ENCODE measurements at regions not wholly inside any gene's neighbourhood (a gene's known extent, or its start where the extent isn't known, plus 50 kb on each side); places are given as distances from the start of the nearest gene placed in this dataset.
"Not testable (repeated sequence)": the region's sequence is repeated elsewhere in the genome, so short reads cannot be mapped to it uniquely, and the experiment has no call there.

DNA sequence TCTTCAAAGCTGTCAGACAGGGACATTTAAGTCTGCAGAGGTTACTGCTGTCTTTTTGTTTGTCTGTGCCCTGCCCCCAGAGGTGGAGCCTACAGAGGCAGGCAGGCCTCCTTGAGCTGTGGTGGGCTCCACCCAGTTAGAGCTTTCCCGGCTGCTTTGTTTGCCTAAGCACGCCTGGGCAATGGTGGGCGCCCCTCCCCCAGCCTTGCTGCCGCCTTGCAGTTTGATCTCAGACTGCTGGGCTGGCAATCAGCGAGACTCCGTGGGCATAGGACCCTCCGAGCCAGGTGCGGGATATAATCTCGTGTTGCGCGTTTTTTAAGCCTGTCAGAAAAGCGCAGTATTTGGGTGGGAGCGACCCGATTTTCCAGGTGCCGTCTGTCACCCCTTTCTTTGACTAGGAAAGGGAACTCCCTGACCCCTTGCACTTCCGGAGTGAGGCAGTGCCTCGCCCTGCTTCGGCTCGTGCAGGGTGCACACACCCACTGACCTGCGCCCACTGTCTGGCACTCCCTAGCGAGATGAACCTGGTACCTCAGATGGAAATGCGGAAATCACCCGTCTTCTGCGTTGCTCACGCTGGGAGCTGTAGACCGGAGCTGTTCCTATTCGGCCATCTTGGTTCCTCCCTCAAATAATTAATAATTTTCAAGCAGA lies 1131.5 kb upstream of the ADGRL4 start:
- not testable (repeated sequence) for DNase-seq (ENCODE audit: low read depth, low spot score)

DNA sequence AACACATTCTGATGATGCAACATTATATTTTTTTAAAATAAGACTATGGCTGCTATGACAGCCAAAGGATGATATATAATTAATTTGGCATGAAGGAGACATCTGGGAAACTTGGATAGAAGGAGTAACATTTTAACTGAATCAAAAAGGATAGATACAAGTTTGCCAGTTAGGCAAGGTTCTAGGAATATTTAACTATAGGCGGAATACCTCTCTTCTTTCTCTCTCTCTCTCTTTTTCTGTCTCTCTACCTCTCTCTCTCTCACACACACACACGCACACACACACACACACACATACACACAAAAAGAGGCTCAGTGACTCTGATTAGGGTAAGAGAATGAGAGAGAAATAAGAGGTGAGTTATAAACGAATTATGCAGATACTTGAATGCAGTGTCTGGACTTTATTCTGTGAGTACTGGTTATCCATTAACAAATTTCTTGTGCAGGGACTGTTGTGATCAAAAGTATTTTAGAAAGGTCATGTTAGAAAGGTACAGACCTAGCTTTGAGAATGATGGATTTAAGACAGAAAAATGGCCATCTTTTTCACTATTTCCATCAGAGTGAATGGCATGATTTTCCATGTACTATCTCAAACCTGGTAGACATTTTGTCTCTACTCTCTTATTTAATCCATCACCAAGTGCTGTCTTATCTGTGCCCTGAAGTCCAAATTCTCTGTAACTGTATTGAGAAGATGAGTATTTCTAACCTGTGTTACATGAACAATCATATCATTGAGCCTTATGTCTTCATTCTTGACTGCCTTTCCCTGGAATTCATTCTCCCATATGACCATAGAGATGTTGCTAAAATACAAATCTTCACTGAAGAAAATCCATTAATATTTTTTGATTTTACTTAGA lies 1106.9 kb upstream of the ADGRL4 start:
- no peak for DNase-seq (ENCODE audit: low read depth, low spot score)

DNA sequence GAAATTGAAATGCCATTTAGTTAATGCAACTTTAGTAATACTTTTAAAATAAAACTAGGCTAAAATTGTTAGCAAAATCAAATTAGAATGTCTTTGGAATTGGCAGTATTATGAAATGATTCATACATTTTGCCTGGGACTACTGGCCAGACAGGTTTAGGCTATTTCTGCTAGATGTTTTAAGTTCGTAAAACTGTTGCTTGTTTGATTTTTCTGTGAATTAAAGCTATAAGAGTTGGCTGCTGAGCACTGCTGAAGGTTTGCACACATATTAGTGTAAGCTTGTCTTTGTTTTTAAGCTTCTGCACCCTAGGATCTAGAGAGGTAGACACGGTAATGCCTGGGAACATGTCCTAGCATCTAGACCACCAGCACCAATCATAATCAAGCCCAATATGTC lies 1094.6 kb upstream of the ADGRL4 start:
- DNase-seq (ENCODE audit: low read depth, low spot score), result no peak

DNA sequence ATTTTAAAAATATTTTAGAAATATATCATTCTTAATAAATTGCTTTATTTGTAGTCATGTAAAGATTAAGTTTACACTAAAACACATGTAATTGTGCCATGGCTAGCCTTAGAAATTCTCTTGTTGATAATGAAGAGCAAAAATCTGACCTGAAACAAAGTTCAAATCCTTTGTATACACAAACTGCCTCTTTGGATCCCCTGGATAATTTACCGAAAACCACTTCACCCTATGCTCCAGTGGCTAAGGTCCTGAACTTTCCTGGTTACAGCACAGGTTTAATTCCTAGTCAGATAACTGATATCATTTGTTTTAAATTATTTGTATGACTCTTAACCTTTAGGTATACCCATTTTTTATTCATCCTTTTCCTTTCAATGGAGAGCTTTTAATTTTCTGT lies 1093.2 kb upstream of the ADGRL4 start:
- no peak for DNase-seq (ENCODE audit: low read depth, low spot score)

DNA sequence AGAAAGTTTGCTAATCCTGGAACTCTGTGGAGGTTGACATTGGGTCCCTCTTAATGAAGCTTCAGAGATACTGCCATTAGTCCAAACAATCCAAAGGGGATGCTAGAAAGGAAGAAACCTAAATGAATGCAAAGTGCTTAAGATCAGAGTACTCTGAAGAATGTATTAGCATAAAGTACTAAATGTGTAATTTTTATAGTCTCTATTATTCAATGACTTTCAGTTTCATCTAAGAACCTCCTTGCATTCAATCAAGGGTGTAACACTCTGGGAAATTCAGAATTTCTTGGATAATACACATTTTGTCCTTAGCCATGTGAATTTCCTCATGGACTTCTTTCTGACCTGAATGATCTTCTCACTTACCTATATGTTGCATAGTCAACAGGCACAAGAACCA lies 1078.5 kb upstream of the ADGRL4 start:
- DNase-seq (ENCODE audit: low read depth, low spot score), result no peak

DNA sequence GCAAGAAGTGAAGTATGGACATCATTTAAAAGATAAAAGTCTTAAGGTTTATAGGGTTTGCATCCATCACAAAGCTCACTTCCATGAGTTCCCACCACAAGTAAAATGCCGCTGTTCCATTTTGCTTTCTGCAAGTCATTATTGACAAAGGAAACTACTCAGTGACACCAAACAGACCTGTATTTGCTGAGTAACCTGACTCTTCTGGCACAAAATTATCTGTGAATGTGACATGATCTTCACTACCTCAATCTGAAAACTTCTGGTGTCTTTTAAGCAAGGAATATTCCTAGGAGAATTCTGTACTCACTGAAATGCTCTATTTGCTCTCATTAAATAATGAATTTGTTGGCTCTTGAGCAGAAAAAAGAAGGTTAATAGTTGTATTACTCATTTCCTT lies 1077.4 kb upstream of the ADGRL4 start:
- DNase-seq (ENCODE audit: low read depth, low spot score), result no peak

DNA sequence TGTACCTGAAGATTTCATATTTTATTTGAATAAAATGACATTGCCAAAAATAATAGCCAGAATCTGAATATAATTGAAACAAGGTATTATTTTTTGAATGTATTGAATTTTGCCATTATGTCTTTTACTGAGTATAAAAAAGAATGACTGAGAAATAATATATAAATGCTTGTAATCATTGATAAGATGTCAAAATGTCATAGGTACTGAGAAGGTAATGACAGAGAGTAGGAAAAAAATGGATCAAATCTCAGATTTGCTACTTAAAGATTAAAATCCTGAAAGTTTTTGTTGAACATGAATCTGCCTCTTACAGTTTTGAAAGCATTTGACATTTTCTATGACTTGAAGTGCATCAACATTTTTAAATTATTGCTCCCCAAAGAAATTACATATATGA lies 1069.9 kb upstream of the ADGRL4 start:
- no peak for DNase-seq (ENCODE audit: low read depth, low spot score)

DNA sequence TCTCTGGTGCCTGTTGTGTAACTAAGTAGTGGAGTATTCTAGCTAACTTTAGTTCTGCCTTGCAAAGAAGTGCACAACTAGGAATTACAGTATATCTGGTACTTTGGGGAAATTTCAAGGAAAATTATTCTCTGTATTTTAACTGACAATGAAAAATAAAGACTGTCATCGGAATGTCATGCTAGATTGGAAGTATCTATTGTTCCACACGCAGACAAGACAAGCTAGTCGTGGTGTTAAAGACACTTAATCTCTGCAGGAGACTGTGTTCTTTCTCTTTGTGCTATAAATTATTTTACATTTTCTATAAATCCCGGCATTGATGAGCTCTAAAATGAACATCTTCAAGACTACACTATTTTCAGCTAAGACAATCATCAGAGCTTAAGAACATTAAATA lies 1068.8 kb upstream of the ADGRL4 start:
- no peak for DNase-seq (ENCODE audit: low read depth, low spot score)

DNA sequence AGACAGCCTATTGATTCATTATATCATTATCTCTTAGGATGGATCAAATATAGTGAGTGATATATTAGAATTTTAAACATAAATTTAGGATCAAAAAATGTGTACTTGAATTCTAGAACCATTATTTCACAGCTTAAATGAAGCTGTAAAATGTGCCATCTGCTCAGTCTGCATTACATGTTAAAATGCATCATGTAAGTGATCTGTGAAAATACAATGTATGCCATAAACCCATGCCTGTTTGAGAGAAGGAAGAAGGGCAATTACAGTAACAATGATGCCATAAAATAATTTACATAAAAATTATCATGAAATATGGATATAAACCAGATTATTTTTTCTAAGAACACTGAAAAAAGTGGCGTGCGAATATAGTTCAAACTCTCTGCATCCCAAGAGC lies 1066.0 kb upstream of the ADGRL4 start:
- no peak for DNase-seq (ENCODE audit: low read depth, low spot score)

DNA sequence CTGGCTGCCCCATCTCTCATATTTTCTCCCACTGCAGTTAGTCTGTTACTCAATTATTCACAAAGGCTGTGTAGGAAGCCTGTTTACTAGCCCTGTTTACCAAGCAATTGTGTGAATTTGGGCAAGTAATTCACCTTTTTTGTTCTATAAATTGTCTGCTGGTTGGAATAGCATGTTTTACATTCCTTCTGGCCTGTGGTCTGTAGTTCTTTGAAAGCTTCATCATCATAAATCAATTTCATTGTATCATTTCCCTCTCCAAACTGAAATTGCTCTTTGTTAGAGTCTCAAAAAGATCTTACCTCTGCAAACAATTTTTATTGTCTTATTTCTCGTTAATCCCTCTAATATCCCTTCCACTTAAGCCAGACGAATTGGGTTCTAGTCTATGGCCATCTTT lies 1059.5 kb upstream of the ADGRL4 start:
- DNase-seq (ENCODE audit: low read depth, low spot score), result no peak

DNA sequence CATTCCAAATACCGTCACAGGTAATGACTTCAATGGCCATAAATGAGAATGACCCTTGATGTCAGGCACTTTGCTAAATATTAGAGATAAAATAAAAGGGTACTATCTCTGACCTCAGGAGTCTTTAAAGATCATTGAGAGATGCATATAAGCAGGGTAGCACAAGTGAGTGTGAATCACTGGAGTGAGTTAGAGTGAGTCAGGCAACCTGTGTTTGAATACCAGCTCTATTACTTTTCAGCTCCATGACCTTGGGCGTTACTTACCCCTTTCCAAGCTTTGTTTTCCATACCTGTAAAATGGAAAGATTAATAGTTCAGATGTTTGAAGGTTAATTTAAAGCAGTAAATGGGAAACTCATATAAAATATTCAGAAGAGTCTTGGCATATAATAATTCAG lies 1058.0 kb upstream of the ADGRL4 start:
- no peak for DNase-seq (ENCODE audit: low read depth, low spot score)

DNA sequence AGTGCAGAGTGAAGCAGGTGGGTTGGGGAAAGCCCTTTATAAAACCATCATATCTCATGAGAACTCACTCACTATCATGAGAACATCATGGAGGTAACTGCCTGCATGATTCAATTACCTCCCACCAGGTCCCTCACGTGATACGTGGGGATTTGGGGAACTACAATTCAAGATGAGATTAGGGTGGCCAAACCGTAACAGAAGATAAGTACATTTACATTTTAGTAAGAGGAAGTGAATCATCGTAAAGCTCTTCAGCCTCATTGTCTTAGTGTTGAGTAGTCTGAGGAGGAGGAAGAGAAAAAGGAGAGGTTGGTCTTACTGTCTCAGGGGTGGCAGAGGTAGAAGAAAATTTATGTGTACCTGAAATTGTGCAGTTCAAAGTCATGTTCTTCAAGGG lies 1053.4 kb upstream of the ADGRL4 start:
- DNase-seq (ENCODE audit: low read depth, low spot score), result no peak

DNA sequence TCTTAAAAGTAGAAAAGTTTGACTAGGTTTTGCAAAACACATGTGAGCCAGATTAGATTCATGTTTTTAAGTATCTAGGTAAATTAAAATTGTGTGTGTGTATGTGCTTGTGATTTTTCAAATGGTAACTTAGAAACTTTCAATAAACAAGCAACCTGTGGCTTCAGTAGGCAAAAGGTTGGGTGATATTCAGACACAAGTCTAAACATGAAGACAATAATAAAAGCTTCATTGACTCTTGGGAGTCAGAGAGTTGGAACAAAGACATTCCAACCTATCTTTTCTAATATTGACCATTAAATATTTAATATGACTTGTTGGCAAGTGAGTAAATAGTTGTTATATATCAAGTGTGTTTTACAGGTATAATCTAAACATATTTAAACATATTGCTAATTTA lies 1049.6 kb upstream of the ADGRL4 start:
- DNase-seq (ENCODE audit: low read depth, low spot score), result no peak

DNA sequence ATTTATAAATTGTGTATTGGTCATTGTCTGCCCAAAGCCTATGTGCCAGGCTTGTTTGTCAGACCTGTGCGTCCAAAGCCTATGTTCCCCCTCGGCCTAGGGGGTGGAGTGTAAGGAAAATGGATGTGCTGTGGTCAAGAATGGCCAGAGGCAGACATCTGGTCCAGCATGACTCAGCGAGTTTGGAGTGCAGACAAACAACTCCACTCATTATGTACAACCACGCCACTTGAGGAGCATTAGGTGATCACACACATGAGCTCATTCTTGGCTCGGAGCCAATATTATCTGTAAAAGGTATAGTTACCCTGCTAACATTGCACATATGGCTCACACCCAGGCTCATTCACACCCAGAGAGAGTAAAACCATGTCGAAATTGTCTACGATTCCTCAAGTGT lies 1047.6 kb upstream of the ADGRL4 start:
- DNase-seq (ENCODE audit: low read depth, low spot score), result no peak

DNA sequence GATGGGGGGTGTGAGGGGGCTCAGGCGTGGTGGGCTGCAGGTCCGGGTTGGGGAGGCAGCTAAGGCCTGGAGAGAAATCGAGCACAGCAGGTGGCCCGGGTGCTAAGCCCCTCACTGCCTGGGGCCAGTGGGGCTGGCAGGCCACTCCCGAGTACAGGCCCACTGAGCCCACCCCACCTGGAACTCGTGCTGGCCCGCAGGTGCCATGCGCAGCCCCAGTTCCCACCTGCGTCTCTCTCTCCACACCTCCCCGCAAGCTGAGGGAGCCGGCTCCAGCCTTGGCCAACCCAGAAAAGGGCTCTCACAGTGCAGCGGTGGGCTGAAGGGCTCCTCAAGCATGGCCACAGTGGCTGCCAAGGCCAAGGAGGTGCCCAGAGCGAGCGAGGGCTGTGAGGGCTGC lies 1047.1 kb upstream of the ADGRL4 start:
- no peak for DNase-seq (ENCODE audit: low read depth, low spot score)

DNA sequence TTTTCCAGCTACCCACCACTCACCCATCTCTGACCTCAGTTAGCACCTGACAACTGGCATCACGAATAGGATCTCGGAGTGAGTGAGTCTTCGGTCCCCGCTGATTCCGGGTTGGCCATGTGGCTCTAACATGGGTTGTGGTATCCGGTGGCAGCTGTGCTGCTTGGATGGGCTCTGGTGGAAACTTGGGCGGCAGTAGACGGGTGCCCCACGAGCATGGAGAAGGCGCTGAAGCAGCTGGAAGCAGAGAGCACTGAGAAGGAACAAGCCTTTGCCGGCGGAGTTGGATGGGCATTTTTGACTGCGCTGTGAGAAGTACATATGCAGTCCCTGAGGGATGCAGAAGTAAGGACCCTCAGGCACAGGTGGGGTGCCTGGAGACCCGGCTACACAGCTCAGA lies 1044.0 kb upstream of the ADGRL4 start:
- DNase-seq (ENCODE audit: low read depth, low spot score), result no peak

DNA sequence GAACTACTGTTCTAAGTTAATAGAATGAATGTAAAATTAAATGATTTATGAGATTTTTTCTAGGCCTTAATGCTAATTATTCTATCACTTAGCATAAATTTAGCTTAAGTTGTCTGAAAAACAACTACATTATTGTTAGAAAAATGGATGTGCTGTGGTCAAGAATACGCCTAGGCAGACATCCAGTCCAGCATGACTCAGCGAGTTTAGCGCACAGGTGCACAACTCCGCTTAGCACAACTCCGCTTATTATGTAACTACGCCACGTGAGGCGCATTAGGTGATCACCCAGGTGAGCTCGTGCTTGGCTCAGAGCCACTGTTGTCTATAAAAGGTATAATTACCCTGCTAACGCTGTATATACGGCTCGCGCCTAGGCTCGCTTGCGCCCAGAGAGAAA lies 1043.6 kb upstream of the ADGRL4 start:
- no peak for DNase-seq (ENCODE audit: low read depth, low spot score)

DNA sequence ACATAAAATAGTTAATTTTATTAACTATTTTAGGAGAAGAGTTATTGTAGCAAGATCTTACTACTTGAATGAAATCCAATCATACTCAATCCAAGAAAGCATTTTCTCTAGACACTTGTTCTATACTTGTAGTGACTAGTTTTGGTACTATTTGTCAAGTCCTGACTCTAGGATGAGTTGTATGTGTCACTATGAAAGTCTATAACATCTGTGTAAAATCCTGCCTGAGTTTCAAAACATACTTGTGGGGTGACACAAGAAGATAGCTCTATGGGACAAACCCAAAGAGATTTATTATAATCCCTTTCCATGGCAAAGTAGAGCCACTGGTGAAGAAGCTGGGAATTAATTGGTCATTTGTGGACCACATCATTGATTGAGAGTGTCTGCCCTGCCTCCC lies 1042.2 kb upstream of the ADGRL4 start:
- no peak for DNase-seq (ENCODE audit: low read depth, low spot score)

DNA sequence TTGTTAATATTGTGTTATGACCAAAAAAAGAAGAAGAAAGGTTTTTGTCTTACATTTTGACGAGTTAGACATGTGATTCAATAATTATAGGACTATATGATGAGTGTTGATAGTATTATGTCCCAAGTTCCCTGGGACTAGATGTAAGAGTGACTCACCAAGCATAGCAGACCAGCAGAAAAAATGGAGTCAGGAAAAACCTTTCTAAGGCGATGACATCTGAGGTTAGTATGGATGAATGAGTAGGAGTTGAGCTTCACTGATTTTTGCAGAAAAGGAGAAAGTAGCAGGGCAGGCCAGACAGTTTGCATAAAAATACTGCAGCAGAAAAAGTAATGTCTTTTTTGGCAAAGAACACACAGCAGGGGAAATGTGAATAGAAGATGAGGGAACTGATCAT lies 1041.3 kb upstream of the ADGRL4 start:
- DNase-seq (ENCODE audit: low read depth, low spot score), result no peak

DNA sequence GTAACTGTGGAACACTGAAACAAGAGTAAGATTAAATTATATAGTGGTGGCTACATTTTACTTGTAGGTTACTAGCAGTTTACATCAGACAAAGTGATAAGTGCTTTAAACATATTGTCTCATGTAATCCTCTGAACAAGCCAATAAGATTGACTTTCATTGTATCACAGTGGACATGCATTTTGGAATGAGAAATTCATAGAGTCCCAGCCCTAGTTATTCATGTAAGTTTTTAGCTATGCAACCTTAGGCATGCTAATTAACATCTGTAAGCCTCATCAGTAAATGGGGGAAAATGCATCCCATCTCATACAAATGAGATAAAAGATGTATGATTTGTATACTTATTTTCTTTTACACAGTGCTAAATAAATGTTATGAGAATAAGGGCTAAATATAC lies 1038.1 kb upstream of the ADGRL4 start:
- DNase-seq (ENCODE audit: low read depth, low spot score), result no peak

DNA sequence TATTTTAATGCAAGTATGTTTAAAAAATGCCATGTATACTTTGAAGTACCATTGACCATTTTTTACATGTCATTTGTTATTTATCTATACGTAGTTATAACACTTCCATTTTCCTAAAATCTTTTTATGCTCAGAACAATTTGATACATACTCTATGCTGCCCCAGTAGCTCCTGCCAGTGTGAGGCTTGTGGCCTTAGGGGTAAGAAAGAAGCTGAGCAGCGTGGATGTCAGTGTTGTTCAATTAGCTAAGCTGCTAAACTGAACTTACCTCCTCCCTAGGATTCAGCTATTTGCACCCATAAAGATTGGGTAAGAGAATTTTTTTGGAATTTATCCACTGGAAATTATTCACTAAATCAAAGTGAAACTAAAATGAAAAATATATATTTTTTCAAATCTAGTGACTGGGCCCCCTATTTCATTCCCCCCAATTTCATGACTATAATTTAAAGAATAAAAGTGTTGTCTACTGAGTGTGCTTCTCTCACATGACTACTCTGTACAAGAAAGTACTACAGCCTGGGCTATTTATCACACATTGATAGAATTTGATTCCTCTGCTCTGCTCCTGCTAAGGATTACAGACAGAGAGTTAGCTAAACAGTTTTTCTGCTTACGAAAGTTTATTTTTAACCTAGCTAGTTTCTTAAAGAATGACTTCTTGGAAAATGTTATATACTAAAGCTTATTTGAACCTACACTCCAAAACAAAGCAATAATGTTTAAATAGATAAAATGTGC lies 1030.3 kb upstream of the ADGRL4 start:
- DNase-seq (ENCODE audit: low read depth, low spot score), result no peak

DNA sequence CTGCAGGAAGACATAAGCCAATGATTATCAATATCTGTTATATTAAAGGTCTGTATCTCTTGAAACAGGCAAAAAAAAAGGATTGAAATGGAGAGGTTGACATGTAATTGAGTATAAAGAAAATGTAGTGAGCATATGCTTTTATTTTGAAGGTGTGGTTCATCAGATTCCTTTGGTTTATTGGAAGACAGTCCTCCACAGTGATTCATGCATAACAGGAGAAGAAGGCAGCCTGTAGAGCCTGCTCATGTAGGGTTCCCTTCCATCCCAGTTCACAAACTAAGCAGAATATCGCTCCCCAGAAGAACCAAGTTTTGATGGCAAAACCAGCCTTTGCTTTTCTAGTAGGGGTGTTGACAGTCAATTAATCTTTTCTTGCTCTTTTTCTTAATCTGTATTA lies 1016.8 kb upstream of the ADGRL4 start:
- no peak for DNase-seq (ENCODE audit: low read depth, low spot score)

DNA sequence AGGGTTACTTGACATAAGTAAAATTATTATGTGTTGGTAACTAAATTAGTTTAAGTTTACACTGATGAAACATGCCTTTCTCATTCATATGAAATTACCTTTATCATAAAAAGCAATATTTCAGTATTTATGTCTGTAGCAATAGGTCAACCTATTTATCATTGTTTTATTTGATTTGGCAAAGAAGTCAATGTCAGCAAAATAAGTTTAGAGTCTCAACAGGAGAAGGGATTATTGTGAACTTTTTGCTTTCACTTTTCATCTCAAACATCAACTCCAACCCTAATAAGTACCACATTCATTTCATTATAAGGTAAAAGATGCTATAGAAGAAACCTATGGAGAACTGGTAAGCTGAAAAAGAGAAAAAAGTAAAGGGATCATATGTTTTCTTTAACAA lies 1015.4 kb upstream of the ADGRL4 start:
- DNase-seq (ENCODE audit: low read depth, low spot score), result no peak
